ENCODE measurements at regions not wholly inside any gene's neighbourhood (a gene's known extent, or its start where the extent isn't known, plus 50 kb on each side); places are given as distances from the start of the nearest gene placed in this dataset.
"Not testable (repeated sequence)": the region's sequence is repeated elsewhere in the genome, so short reads cannot be mapped to it uniquely, and the experiment has no call there.

- TF ChIP-seq CTCF, POLR2AphosphoS5 (IDR thresholded peaks at IDR 0.05): not testable (repeated sequence)
Observed at GRCh38 chr7:6992133-6992532, 166.1 kb upstream of the CCZ1B start.

All from esophagus muscularis mucosa (tissue), 3 donors.